ENCODE measurements at regions not wholly inside any gene's neighbourhood (a gene's known extent, or its start where the extent isn't known, plus 50 kb on each side); places are given as distances from the start of the nearest gene placed in this dataset.

DNA sequence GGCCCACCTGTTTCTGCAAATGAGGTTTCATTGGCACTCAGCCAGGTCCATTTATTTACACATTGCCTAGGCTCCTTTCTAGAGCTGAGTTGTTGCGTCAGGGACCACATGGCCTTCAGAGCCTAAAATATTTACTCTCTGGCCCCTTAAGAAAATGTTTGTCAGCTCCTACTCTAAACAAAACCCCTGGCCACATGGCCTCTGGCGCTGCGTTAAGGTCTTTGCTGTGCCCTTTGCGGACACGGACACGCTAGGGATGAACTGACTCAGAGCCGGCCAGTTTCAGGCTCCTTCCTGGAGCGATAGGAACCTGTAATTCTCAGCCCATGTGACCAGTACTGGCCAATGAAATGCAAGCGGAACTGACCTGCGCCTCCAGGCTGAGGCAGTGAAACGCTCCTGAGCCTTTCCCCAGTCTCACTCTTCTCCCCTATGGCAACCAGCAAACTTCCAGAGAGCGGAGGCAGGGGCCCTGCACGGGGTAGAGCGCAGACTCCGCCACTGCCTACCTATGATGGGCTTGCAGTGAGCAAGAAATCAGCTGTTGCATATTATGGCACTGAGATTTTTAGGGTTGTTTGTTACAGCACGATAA is 160.3 kb downstream of the ETS2 start:
- no peaks in the 10 kb centered on the region for H3K36me3 ChIP-seq (ENCODE audit: low read depth, low read length)
- CTCF ChIA-PET = no interaction called here
- no peaks in the 10 kb centered on the region for H3F3A ChIP-seq (ENCODE audit: low read length, unreplicated experiment)
- no peak overlapping the region for H3K4me2 ChIP-seq (ENCODE audit: low read length)
- no TSS peak for BruUV-seq (replicated peaks)
- no peak overlapping the region for H3K9ac ChIP-seq (ENCODE audit: low read length)
- ATAC-seq (no peak), DNase-seq (no peak)
- H3K9me2 ChIP-seq (replicated peaks; ENCODE audit: low read length) = no peaks in the 10 kb centered on the region
- no peaks in the 10 kb centered on the region for H3K79me2 ChIP-seq (ENCODE audit: low read length)
- no peak overlapping the region for H3K27ac ChIP-seq (ENCODE audit: low read length)
- intact Hi-C loops (cut with micrococcal nuclease) = no loop called here
- no peak overlapping the region for H3K4me3 ChIP-seq (ENCODE audit: low read length)
- TF ChIP-seq EZH2 (IDR thresholded peaks at IDR 0.05; ENCODE audit: low read length, unreplicated experiment) (no peak), EZH2phosphoT487 (IDR thresholded peaks at IDR 0.05; ENCODE audit: borderline replicate concordance, low read length) (no peak), CTCF (conservative IDR thresholded peaks at IDR 0.05; ENCODE audit: low read depth, low read length) (no peak)
- H3K9me3 ChIP-seq (ENCODE audit: low read length) = no peaks in the 10 kb centered on the region
- H3K4me1 ChIP-seq (ENCODE audit: insufficient read depth, low read length) = no peaks in the 10 kb centered on the region
- H4K20me1 ChIP-seq (ENCODE audit: low read length) = no peaks in the 10 kb centered on the region
- H3K27me3 ChIP-seq (ENCODE audit: low read length) = no peaks in the 10 kb centered on the region
- no peak overlapping the region for H2AFZ ChIP-seq (ENCODE audit: low read length)
- POLR2A ChIA-PET (ENCODE audit: unreplicated experiment) = no interaction called here

GRCh38 chr21:38965241-38965640 is 159.5 kb downstream of the ETS2 start:
- BruUV-seq (replicated peaks) = no TSS peak
- H3K9ac ChIP-seq (ENCODE audit: low read length) = no peak overlapping the region
- H3K27ac ChIP-seq (ENCODE audit: low read length) = no peak overlapping the region
- no peak overlapping the region for H3K4me3 ChIP-seq (ENCODE audit: low read length)
- H3K36me3 ChIP-seq (ENCODE audit: low read depth, low read length) = no peaks in the 10 kb centered on the region
- no peaks in the 10 kb centered on the region for H3K9me3 ChIP-seq (ENCODE audit: low read length)
- no peak overlapping the region for H3K4me2 ChIP-seq (ENCODE audit: low read length)
- ATAC-seq (no peak), DNase-seq (no peak)
- TF ChIP-seq CTCF (conservative IDR thresholded peaks at IDR 0.05; ENCODE audit: low read depth, low read length) (no peak), EZH2phosphoT487 (IDR thresholded peaks at IDR 0.05; ENCODE audit: borderline replicate concordance, low read length) (no peak), EZH2 (IDR thresholded peaks at IDR 0.05; ENCODE audit: low read length, unreplicated experiment) (no peak)
- no peaks in the 10 kb centered on the region for H3F3A ChIP-seq (ENCODE audit: low read length, unreplicated experiment)
- H3K27me3 ChIP-seq (ENCODE audit: low read length) = no peaks in the 10 kb centered on the region
- H3K79me2 ChIP-seq (ENCODE audit: low read length) = no peaks in the 10 kb centered on the region
- H3K9me2 ChIP-seq (replicated peaks; ENCODE audit: low read length) = no peaks in the 10 kb centered on the region
- H4K20me1 ChIP-seq (ENCODE audit: low read length) = no peaks in the 10 kb centered on the region
- no peak overlapping the region for H2AFZ ChIP-seq (ENCODE audit: low read length)
- no peaks in the 10 kb centered on the region for H3K4me1 ChIP-seq (ENCODE audit: insufficient read depth, low read length)
- POLR2A ChIA-PET (ENCODE audit: unreplicated experiment) = no interaction called here
- intact Hi-C loops (cut with micrococcal nuclease) = no loop called here
- CTCF ChIA-PET = no interaction called here

- Histone ChIP-seq H3K36me3 (ENCODE audit: low read depth, low read length) (no peaks in the 10 kb centered on the region), H3K9me2 (replicated peaks; ENCODE audit: low read length) (no peaks in the 10 kb centered on the region), H3F3A (ENCODE audit: low read length, unreplicated experiment) (no peaks in the 10 kb centered on the region), H4K20me1 (ENCODE audit: low read length) (no peaks in the 10 kb centered on the region), H3K4me3 (ENCODE audit: low read length) (no peak overlapping the region), H3K9me3 (ENCODE audit: low read length) (no peaks in the 10 kb centered on the region), H2AFZ (ENCODE audit: low read length) (no peak overlapping the region), H3K27ac (ENCODE audit: low read length) (no peak overlapping the region), H3K79me2 (ENCODE audit: low read length) (no peaks in the 10 kb centered on the region), H3K4me2 (ENCODE audit: low read length) (no peak overlapping the region), H3K4me1 (ENCODE audit: insufficient read depth, low read length) (no peaks in the 10 kb centered on the region), H3K27me3 (ENCODE audit: low read length) (no peaks in the 10 kb centered on the region), H3K9ac (ENCODE audit: low read length) (no peak overlapping the region)
- ATAC-seq (no peak), DNase-seq (no peak)
- ChIA-PET POLR2A (ENCODE audit: unreplicated experiment) (no interaction called here), CTCF (no interaction called here)
- intact Hi-C loops (cut with micrococcal nuclease) = no loop called here
- TF ChIP-seq CTCF (conservative IDR thresholded peaks at IDR 0.05; ENCODE audit: low read depth, low read length) (no peak), EZH2phosphoT487 (IDR thresholded peaks at IDR 0.05; ENCODE audit: borderline replicate concordance, low read length) (no peak), EZH2 (IDR thresholded peaks at IDR 0.05; ENCODE audit: low read length, unreplicated experiment) (no peak)
- BruUV-seq (replicated peaks) = no TSS peak
These were observed 157.3 kb downstream of the ETS2 start for GRCh38 chr21:38963006-38963405.
